ENCODE measurements at regions not wholly inside any gene's neighbourhood (a gene's known extent, or its start where the extent isn't known, plus 50 kb on each side); places are given as distances from the start of the nearest gene placed in this dataset.

- TF ChIP-seq, protein P1, sequence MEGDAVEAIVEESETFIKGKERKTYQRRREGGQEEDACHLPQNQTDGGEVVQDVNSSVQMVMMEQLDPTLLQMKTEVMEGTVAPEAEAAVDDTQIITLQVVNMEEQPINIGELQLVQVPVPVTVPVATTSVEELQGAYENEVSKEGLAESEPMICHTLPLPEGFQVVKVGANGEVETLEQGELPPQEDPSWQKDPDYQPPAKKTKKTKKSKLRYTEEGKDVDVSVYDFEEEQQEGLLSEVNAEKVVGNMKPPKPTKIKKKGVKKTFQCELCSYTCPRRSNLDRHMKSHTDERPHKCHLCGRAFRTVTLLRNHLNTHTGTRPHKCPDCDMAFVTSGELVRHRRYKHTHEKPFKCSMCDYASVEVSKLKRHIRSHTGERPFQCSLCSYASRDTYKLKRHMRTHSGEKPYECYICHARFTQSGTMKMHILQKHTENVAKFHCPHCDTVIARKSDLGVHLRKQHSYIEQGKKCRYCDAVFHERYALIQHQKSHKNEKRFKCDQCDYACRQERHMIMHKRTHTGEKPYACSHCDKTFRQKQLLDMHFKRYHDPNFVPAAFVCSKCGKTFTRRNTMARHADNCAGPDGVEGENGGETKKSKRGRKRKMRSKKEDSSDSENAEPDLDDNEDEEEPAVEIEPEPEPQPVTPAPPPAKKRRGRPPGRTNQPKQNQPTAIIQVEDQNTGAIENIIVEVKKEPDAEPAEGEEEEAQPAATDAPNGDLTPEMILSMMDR (IDR thresholded peaks at IDR 0.05; ENCODE audit: low read depth, low read length, missing input control) = no peak
- no peak for TF ChIP-seq JUND (IDR thresholded peaks at IDR 0.05)
- TF ChIP-seq HNF4A (conservative IDR thresholded peaks at IDR 0.05) = peak in 1 of 2 donors; percentile 3
- no peak for TF ChIP-seq EGR1 (IDR thresholded peaks at IDR 0.05; ENCODE audit: low read depth in 2 of 2)
- TF ChIP-seq TAF1 (conservative IDR thresholded peaks at IDR 0.05) = no peak
- no peak for TF ChIP-seq REST (IDR thresholded peaks at IDR 0.05)
- no peak for TF ChIP-seq RAD21 (IDR thresholded peaks at IDR 0.05)
Measured at GRCh38 chr14:62378057-62378456, 615.8 kb downstream of the SNAPC1 start.
